Ascending aorta (tissue), 2 donors: ENCODE measurements at regions not wholly inside any gene's neighbourhood (a gene's known extent, or its start where the extent isn't known, plus 50 kb on each side); places are given as distances from the start of the nearest gene placed in this dataset.

Source experiments
- DNase-seq, 2 donors: peaks; one replicate each; pipeline ENCODE4 v3.0.0-alpha.2; 2019; ENCODE audit warnings: low spot score in 2 of 2
- H3K27ac ChIP-seq, 2 donors: fragments of 200-600 bp; sonication (generic); one replicate each; pipeline ENCODE4 v1.5.1; 2016 to 2017; ENCODE audit warnings: mild to moderate bottlenecking in 1 of 2
- H3K27me3 ChIP-seq: fragments of 200-600 bp; sonication (generic); one replicate; pipeline ENCODE4 v1.5.1; 2017
- H3K36me3 ChIP-seq, 2 donors: fragments of 200-600 bp; sonication (generic); one replicate each; pipeline ENCODE4 v1.5.1; 2016
- H3K4me1 ChIP-seq, 2 donors: fragments of 200-600 bp; sonication (generic); one replicate each; pipeline ENCODE4 v1.5.1; 2016 to 2017; ENCODE audit warnings: mild to moderate bottlenecking in 1 of 2
- H3K4me3 ChIP-seq, 2 donors: fragments of 200-600 bp; sonication (generic); one replicate each; pipeline ENCODE4 v1.5.1; 2016 to 2017; ENCODE audit warnings: mild to moderate bottlenecking in 1 of 2
- H3K9me3 ChIP-seq, 2 donors: fragments of 200-600 bp; sonication (generic); one replicate each; pipeline ENCODE4 v1.5.1; 2016
- CTCF ChIP-seq, 3 experiments: fragments of 200-600 bp in 2 of 3; fragments of 450-650 bp in 1 of 3; sonication (generic) in 2 of 3; IDR thresholded peaks; one replicate each; pipeline ENCODE4 v1.5.1; 2016 to 2019; ENCODE audit warnings: antibody characterized with exemption in 3 of 3, mild to moderate bottlenecking in 1 of 3, moderate library complexity in 1 of 3
- intact Hi-C: fragments of 100-400 bp; cut with DNase I; formaldehyde crosslinking; loops from one replicate; pipeline ENCODE4 v1.15.1; 2023

- no peaks in the 10 kb centered on the region for H3K9me3 ChIP-seq
- no peak for DNase-seq
Measured at GRCh38 chr5:2569176-2569575, 182.3 kb downstream of the IRX2 start.

GRCh38 chr5:2566284-2566683 is 185.2 kb downstream of the IRX2 start:
- H3K9me3 ChIP-seq: no peaks in the 10 kb centered on the region
- H3K27ac ChIP-seq: no peak overlapping the region
- TF ChIP-seq CTCF (IDR thresholded peaks at IDR 0.05): no peak
- H3K27me3 ChIP-seq: no peaks in the 10 kb centered on the region
- no peaks in the 10 kb centered on the region for H3K36me3 ChIP-seq
- H3K4me3 ChIP-seq: no peak overlapping the region
- no peak for DNase-seq
- no peaks in the 10 kb centered on the region for H3K4me1 ChIP-seq
- intact Hi-C loops: no loop called here

More at GRCh38 chr5:2569176-2569575, 182.3 kb downstream of the IRX2 start:
- no peaks in the 10 kb centered on the region for H3K4me1 ChIP-seq
- H3K36me3 ChIP-seq: no peaks in the 10 kb centered on the region
- H3K27me3 ChIP-seq: no peaks in the 10 kb centered on the region
- H3K27ac ChIP-seq: no peak overlapping the region
- no peak for TF ChIP-seq CTCF (IDR thresholded peaks at IDR 0.05)
- H3K4me3 ChIP-seq: no peak overlapping the region
- intact Hi-C loops: no loop called here

GRCh38 chr5:2565147-2565546 is 186.3 kb downstream of the IRX2 start:
- Histone ChIP-seq H3K4me3 (no peak overlapping the region), H3K27ac (no peak overlapping the region), H3K9me3 (no peaks in the 10 kb centered on the region), H3K36me3 (no peaks in the 10 kb centered on the region), H3K27me3 (no peaks in the 10 kb centered on the region), H3K4me1 (no peaks in the 10 kb centered on the region)
- TF ChIP-seq CTCF (IDR thresholded peaks at IDR 0.05): no peak
- intact Hi-C loops: no loop called here
- DNase-seq: no peak

GRCh38 chr5:2563046-2563445 is 188.4 kb downstream of the IRX2 start:
- H3K9me3 ChIP-seq: no peaks in the 10 kb centered on the region
- no peak for TF ChIP-seq CTCF (IDR thresholded peaks at IDR 0.05)
- H3K27ac ChIP-seq: no peak overlapping the region
- H3K4me1 ChIP-seq: no peaks in the 10 kb centered on the region
- H3K36me3 ChIP-seq: no peaks in the 10 kb centered on the region
- H3K27me3 ChIP-seq: no peaks in the 10 kb centered on the region
- H3K4me3 ChIP-seq: no peak overlapping the region
- no peak for DNase-seq
- intact Hi-C loops: no loop called here

- no peaks in the 10 kb centered on the region for H3K36me3 ChIP-seq
- no peaks in the 10 kb centered on the region for H3K4me1 ChIP-seq
- TF ChIP-seq CTCF (IDR thresholded peaks at IDR 0.05): no peak
- no peak overlapping the region for H3K27ac ChIP-seq
- DNase-seq: no peak
- H3K4me3 ChIP-seq: no peak overlapping the region
- intact Hi-C loops: no loop called here
- no peaks in the 10 kb centered on the region for H3K9me3 ChIP-seq
- H3K27me3 ChIP-seq: no peaks in the 10 kb centered on the region
Measured at GRCh38 chr5:2562036-2562435, 189.4 kb downstream of the IRX2 start.

GRCh38 chr5:2560435-2560834 is 191.0 kb downstream of the IRX2 start:
- no peak for TF ChIP-seq CTCF (IDR thresholded peaks at IDR 0.05)
- no peak for DNase-seq
- H3K4me1 ChIP-seq: no peaks in the 10 kb centered on the region
- no peaks in the 10 kb centered on the region for H3K9me3 ChIP-seq
- no peaks in the 10 kb centered on the region for H3K36me3 ChIP-seq
- intact Hi-C loops: no loop called here
- H3K27ac ChIP-seq: no peak overlapping the region
- H3K4me3 ChIP-seq: no peak overlapping the region
- H3K27me3 ChIP-seq: no peaks in the 10 kb centered on the region
